ENCODE measurements at regions not wholly inside any gene's neighbourhood (a gene's known extent, or its start where the extent isn't known, plus 50 kb on each side); places are given as distances from the start of the nearest gene placed in this dataset.

- H3K4me3 Mint-ChIP-seq (ENCODE audit: unreplicated experiment): no peak overlapping the region
- H3K27ac Mint-ChIP-seq (ENCODE audit: unreplicated experiment): no peak overlapping the region
- peaks cover 5% of the 10 kb centered on the region for H3K9me3 Mint-ChIP-seq (ENCODE audit: unreplicated experiment)
- DNase-seq: no peak
- no peaks in the 10 kb centered on the region for H3K36me3 Mint-ChIP-seq (ENCODE audit: unreplicated experiment)
- H3K4me1 Mint-ChIP-seq (ENCODE audit: low read depth, unreplicated experiment): peaks cover 4% of the 10 kb centered on the region
- TF ChIP-seq CTCF (IDR thresholded peaks at IDR 0.05; ENCODE audit: partially characterized antibody, unreplicated experiment): no peak
- H3K27me3 Mint-ChIP-seq (ENCODE audit: unreplicated experiment): no peaks in the 10 kb centered on the region
Observed at GRCh38 chr5:158384535-158385481, 525.9 kb upstream of the CLINT1 start.

GRCh38 chr5:158383486-158383885 lies 524.5 kb upstream of the CLINT1 start:
- no peak for TF ChIP-seq CTCF (IDR thresholded peaks at IDR 0.05; ENCODE audit: partially characterized antibody, unreplicated experiment)
- Mint-ChIP-seq H3K4me1 (ENCODE audit: low read depth, unreplicated experiment) (peaks cover 4% of the 10 kb centered on the region), H3K27ac (ENCODE audit: unreplicated experiment) (no peak overlapping the region), H3K36me3 (ENCODE audit: unreplicated experiment) (no peaks in the 10 kb centered on the region), H3K9me3 (ENCODE audit: unreplicated experiment) (peaks cover 5% of the 10 kb centered on the region), H3K27me3 (ENCODE audit: unreplicated experiment) (no peaks in the 10 kb centered on the region), H3K4me3 (ENCODE audit: unreplicated experiment) (no peak overlapping the region)
- no peak for DNase-seq

- Mint-ChIP-seq H3K9me3 (ENCODE audit: unreplicated experiment) (peaks cover 5% of the 10 kb centered on the region), H3K27ac (ENCODE audit: unreplicated experiment) (no peak overlapping the region), H3K4me1 (ENCODE audit: low read depth, unreplicated experiment) (peaks cover 4% of the 10 kb centered on the region), H3K4me3 (ENCODE audit: unreplicated experiment) (no peak overlapping the region), H3K27me3 (ENCODE audit: unreplicated experiment) (no peaks in the 10 kb centered on the region), H3K36me3 (ENCODE audit: unreplicated experiment) (no peaks in the 10 kb centered on the region)
- TF ChIP-seq CTCF (IDR thresholded peaks at IDR 0.05; ENCODE audit: partially characterized antibody, unreplicated experiment): no peak
- DNase-seq: no peak
Observed at GRCh38 chr5:158382473-158382872, 523.5 kb upstream of the CLINT1 start.

DNA sequence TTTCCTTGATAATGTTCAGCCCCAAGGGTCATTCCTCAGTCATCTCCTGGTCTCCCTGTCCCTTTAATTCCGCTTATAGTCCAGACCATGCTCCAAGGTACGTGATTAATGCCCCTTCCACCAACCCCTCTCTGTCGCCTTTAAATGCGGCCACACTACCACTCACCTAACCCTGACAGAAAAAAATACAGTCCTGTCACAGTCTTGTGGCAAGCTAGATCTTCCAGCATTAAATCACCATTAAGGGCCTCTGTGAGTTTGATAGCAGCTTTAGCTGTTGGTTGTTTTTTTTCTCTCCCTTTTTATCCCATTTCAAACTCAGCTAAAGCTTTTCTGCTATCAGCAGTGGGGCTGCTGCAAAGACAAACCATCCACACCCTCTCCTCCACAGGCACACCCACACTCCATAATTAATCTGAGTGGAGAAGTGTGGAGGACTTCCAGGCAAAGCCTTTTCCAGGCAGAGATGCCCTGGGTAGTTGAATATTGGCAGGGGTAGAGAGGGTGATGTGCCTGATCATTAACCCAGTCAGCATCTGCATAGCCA lies 522.7 kb upstream of the CLINT1 start:
- no peaks in the 10 kb centered on the region for H3K36me3 Mint-ChIP-seq (ENCODE audit: unreplicated experiment)
- H3K27me3 Mint-ChIP-seq (ENCODE audit: unreplicated experiment): no peaks in the 10 kb centered on the region
- H3K4me3 Mint-ChIP-seq (ENCODE audit: unreplicated experiment): no peak overlapping the region
- no peak for TF ChIP-seq CTCF (IDR thresholded peaks at IDR 0.05; ENCODE audit: partially characterized antibody, unreplicated experiment)
- peaks cover 4% of the 10 kb centered on the region for H3K4me1 Mint-ChIP-seq (ENCODE audit: low read depth, unreplicated experiment)
- H3K9me3 Mint-ChIP-seq (ENCODE audit: unreplicated experiment): peaks cover 5% of the 10 kb centered on the region
- DNase-seq: no peak
- H3K27ac Mint-ChIP-seq (ENCODE audit: unreplicated experiment): no peak overlapping the region

DNA sequence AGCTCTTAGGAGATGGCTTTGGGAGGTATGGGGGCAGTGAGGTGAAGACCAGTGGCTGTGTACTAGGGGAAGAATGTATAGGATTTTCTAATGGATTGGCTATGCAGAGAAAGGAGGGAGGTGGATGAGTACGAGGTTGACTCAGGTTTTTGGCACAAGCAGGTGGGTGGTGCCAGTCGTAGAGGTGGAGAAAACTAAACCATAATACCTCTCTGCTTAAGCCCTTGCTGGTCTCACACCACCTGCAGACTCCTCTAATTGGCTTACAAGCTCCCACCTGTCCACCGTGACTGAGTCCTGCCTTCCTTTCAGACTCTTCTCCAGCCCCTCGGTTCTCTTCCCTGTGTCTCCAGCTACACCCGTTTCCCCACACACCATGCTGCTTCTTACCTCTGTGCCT lies 521.7 kb upstream of the CLINT1 start:
- H3K4me1 Mint-ChIP-seq (ENCODE audit: low read depth, unreplicated experiment): peaks cover 4% of the 10 kb centered on the region
- H3K4me3 Mint-ChIP-seq (ENCODE audit: unreplicated experiment): no peak overlapping the region
- DNase-seq: no peak
- no peaks in the 10 kb centered on the region for H3K27me3 Mint-ChIP-seq (ENCODE audit: unreplicated experiment)
- no peak for TF ChIP-seq CTCF (IDR thresholded peaks at IDR 0.05; ENCODE audit: partially characterized antibody, unreplicated experiment)
- no peaks in the 10 kb centered on the region for H3K36me3 Mint-ChIP-seq (ENCODE audit: unreplicated experiment)
- H3K9me3 Mint-ChIP-seq (ENCODE audit: unreplicated experiment): peaks cover 5% of the 10 kb centered on the region
- H3K27ac Mint-ChIP-seq (ENCODE audit: unreplicated experiment): no peak overlapping the region

All from glutamatergic neuron (in vitro differentiated cells).